H1 (cell line): ENCODE measurements at regions not wholly inside any gene's neighbourhood (a gene's known extent, or its start where the extent isn't known, plus 50 kb on each side); places are given as distances from the start of the nearest gene placed in this dataset.

Experiments
- CTCF ChIA-PET: fragments of 300-600 bp; sonication (Branson Sonifier 250); formaldehyde crosslinking; loops from one replicate; lab custom pipeline; 2021; ENCODE audit not compliant: partially characterized antibody; lab: Charles Lee
- POLR2A ChIA-PET: fragments of 300-600 bp; sonication (Branson Sonifier 250); formaldehyde crosslinking; loops from one replicate; lab custom pipeline; 2021; ENCODE audit warnings: inconsistent platforms; ENCODE audit not compliant: partially characterized antibody; lab: Charles Lee
- DNase-seq, 2 experiments: peaks; one replicate each; pipeline versions ENCODE4 v3.0.0 to v3.0.0-alpha.2; 2010 to 2022; ENCODE audit warnings: low spot score in 2 of 2, low read depth in 1 of 2, mixed read lengths in 1 of 2
- FAIRE-seq: peaks from 2 replicates; lab custom pipeline; 2011; peaks lifted over from hg19 to GRCh38; lab: Jason Lieb, UNC
- H2AFZ ChIP-seq: 2 replicates; pipeline ENCODE4 v1.8.1; 2012; ENCODE audit warnings: low read length, inconsistent platforms
- H2AK5ac ChIP-seq: 2 replicates; pipeline ENCODE4 v1.6.1; 2013; ENCODE audit warnings: low read depth, low read length
- H2BK120ac ChIP-seq: replicated peaks from 2 replicates; pipeline ENCODE3; 2013; ENCODE audit warnings: low read depth, low read length, inconsistent platforms
- H2BK12ac ChIP-seq: 2 replicates; pipeline ENCODE4 v1.6.1; 2013; ENCODE audit warnings: low read depth, low read length
- H2BK15ac ChIP-seq: 2 replicates; pipeline ENCODE4 v1.6.1; 2013; ENCODE audit warnings: low read length
- H2BK20ac ChIP-seq: 2 replicates; pipeline ENCODE4 v1.6.1; 2013; ENCODE audit warnings: low read length
- H2BK5ac ChIP-seq: 2 replicates; pipeline ENCODE4 v1.6.1; 2013; ENCODE audit warnings: low read depth, low read length
- H3K14ac ChIP-seq: 2 replicates; pipeline ENCODE4 v1.6.1; 2013; ENCODE audit warnings: inconsistent platforms; ENCODE audit not compliant: insufficient read length
- H3K18ac ChIP-seq: 2 replicates; pipeline ENCODE4 v1.6.1; 2013; ENCODE audit warnings: low read length; ENCODE audit errors: extremely low read depth
- H3K23ac ChIP-seq: 2 replicates; pipeline ENCODE4 v1.6.1; 2013; ENCODE audit warnings: inconsistent platforms; ENCODE audit not compliant: insufficient read length
- H3K23me2 ChIP-seq: 2 replicates; pipeline ENCODE4 v1.6.1; 2013; ENCODE audit warnings: low read depth, low read length
- H3K27ac ChIP-seq: 2 replicates; pipeline ENCODE4 v1.6.1; 2011; ENCODE audit warnings: low read depth, low read length, inconsistent platforms
- H3K27me3 ChIP-seq, 4 experiments: replicated peaks in 1 of 4; 1 replicate in 1 of 4; 2 replicates in 3 of 4; pipeline versions ENCODE4 v1.6.1 to v1.8.1; 2011 to 2013; ENCODE audit warnings: low read length in 3 of 4, mild to moderate bottlenecking in 3 of 4, inconsistent platforms in 2 of 4, mixed read lengths in 2 of 4, moderate library complexity in 1 of 4; ENCODE audit not compliant: control insufficient read depth in 3 of 4, insufficient read depth in 3 of 4; ENCODE audit errors: extremely low read depth in 1 of 4
- H3K36me3 ChIP-seq, 4 experiments: 2 replicates each; pipeline versions ENCODE4 v1.6.1 to v1.8.1; 2011 to 2013; ENCODE audit warnings: mild to moderate bottlenecking in 4 of 4, low read length in 3 of 4, moderate library complexity in 2 of 4, control low read depth in 1 of 4, inconsistent platforms in 1 of 4; ENCODE audit not compliant: insufficient read depth in 4 of 4, control insufficient read depth in 2 of 4
- H3K4ac ChIP-seq: replicated peaks from 2 replicates; pipeline ENCODE3; 2013; ENCODE audit warnings: low read length, low read depth, mixed read lengths, inconsistent platforms; ENCODE audit not compliant: insufficient read length
- H3K4me1 ChIP-seq, 4 experiments: replicated peaks in 1 of 4; 1 replicate in 1 of 4; 2 replicates in 3 of 4; pipeline versions ENCODE4 v1.6.1 to v1.8.1; 2011 to 2013; ENCODE audit warnings: low read length in 3 of 4, inconsistent platforms in 2 of 4, mixed read lengths in 1 of 4; ENCODE audit not compliant: insufficient read depth in 4 of 4, control insufficient read depth in 3 of 4
- H3K4me2 ChIP-seq, 2 experiments: 2 replicates each; pipeline versions ENCODE4 v1.6.1 to v1.8.1; 2011 to 2013; ENCODE audit warnings: low read depth in 2 of 2, low read length in 2 of 2, control low read depth in 1 of 2, inconsistent platforms in 1 of 2, mild to moderate bottlenecking in 1 of 2; ENCODE audit not compliant: insufficient read depth in 1 of 2
- H3K4me3 ChIP-seq, 4 experiments: fragments of 200-600, 300-600 bp in 1 of 4; sonication (generic), shearing (Covaris generic), sonication (Bioruptor Twin) in 1 of 4; 2 replicates each; pipeline versions ENCODE4 v1.5.1 to v1.8.1; 2011 to 2016; ENCODE audit warnings: low read length in 4 of 4, low read depth in 3 of 4, control low read depth in 2 of 4, inconsistent platforms in 2 of 4, mild to moderate bottlenecking in 2 of 4, mixed read lengths in 1 of 4, moderate library complexity in 1 of 4; ENCODE audit not compliant: insufficient read depth in 2 of 4; ENCODE audit errors: extremely low read depth in 1 of 4
- H3K56ac ChIP-seq: replicated peaks from 2 replicates; pipeline ENCODE3; 2013; ENCODE audit warnings: low read depth, mild to moderate bottlenecking, mixed read lengths, low read length, inconsistent platforms; ENCODE audit not compliant: insufficient read length
- H3K79me1 ChIP-seq: 2 replicates; pipeline ENCODE4 v1.6.1; 2013; ENCODE audit warnings: low read depth, low read length, control low read depth
- H3K79me2 ChIP-seq, 2 experiments: 2 replicates each; pipeline versions ENCODE4 v1.6.1 to v1.8.1; 2012 to 2013; ENCODE audit warnings: low read length in 2 of 2, mild to moderate bottlenecking in 2 of 2, inconsistent platforms in 1 of 2; ENCODE audit not compliant: insufficient read depth in 2 of 2, control insufficient read depth in 1 of 2
- H3K9ac ChIP-seq, 4 experiments: replicated peaks in 1 of 4; 1 replicate in 1 of 4; 2 replicates in 3 of 4; pipeline versions ENCODE4 v1.6.1 to v1.8.1; 2011 to 2013; ENCODE audit warnings: low read depth in 3 of 4, low read length in 3 of 4, control low read depth in 2 of 4, mild to moderate bottlenecking in 2 of 4, moderate library complexity in 2 of 4, inconsistent platforms in 1 of 4; ENCODE audit errors: extremely low read depth in 1 of 4
- H3K9me3 ChIP-seq, 2 experiments: 2 replicates each; pipeline versions ENCODE4 v1.6.1 to v1.8.1; 2012 to 2013; ENCODE audit warnings: mild to moderate bottlenecking in 2 of 2, moderate library complexity in 2 of 2, control low read depth in 1 of 2, inconsistent platforms in 1 of 2, low read depth in 1 of 2, low read length in 1 of 2, mixed read lengths in 1 of 2; ENCODE audit not compliant: insufficient read depth in 2 of 2
- H4K20me1 ChIP-seq, 2 experiments: replicated peaks in 1 of 2; 2 replicates each; pipeline versions ENCODE3 to v1.8.1; 2011 to 2013; ENCODE audit warnings: inconsistent platforms in 2 of 2, low read length in 2 of 2, mild to moderate bottlenecking in 1 of 2; ENCODE audit not compliant: insufficient read depth in 2 of 2, control insufficient read depth in 1 of 2
- H4K5ac ChIP-seq: 2 replicates; pipeline ENCODE4 v1.6.1; 2013; ENCODE audit warnings: low read length, low read depth, mixed read lengths, inconsistent platforms; ENCODE audit not compliant: insufficient read length
- H4K8ac ChIP-seq: 2 replicates; pipeline ENCODE4 v1.8.0; 2013; ENCODE audit warnings: mild to moderate bottlenecking, moderate library complexity, low read length, inconsistent platforms; ENCODE audit not compliant: insufficient read depth; ENCODE audit errors: extremely low read depth
- H4K91ac ChIP-seq: replicated peaks from 2 replicates; pipeline ENCODE3; 2013; ENCODE audit warnings: low read length, mixed read lengths, inconsistent platforms; ENCODE audit not compliant: insufficient read length
- whole genome bisulfite sequencing, 2 experiments: shearing (Covaris generic) in 1 of 2; methylation state at CpG; one replicate each; pipeline versions ENCODE4 v1.1.6 to v1.1.7; 2013 to 2015; ENCODE audit warnings: low lambda C conversion rate in 2 of 2, mixed read lengths in 2 of 2, inconsistent platforms in 1 of 2, low coverage in 1 of 2, missing lambda C conversion rate in 1 of 2; ENCODE audit not compliant: insufficient replicate concordance in 2 of 2, insufficient coverage in 1 of 2, insufficient read length in 1 of 2; ENCODE audit errors: extremely low coverage in 1 of 2, missing lambda C conversion rate in 1 of 2; 5-methylcytosine and 5-hydroxymethylcytosine counted together
- TF ChIP-seq, protein P1 (sequence below): IDR thresholded peaks from 2 replicates; pipeline ENCODE4 v1.6.1; 2012; ENCODE audit warnings: inconsistent platforms

GRCh38 chr1:213446496-213446895 is 395.5 kb downstream of the RPS6KC1 start:
- Histone ChIP-seq H3K79me2 (no peaks in the 10 kb centered on the region), H3K4me3 (no peak overlapping the region), H4K91ac (no peak overlapping the region), H3K9me3 (no peaks in the 10 kb centered on the region), H3K27ac (no peak overlapping the region), H2BK15ac (no peak overlapping the region), H3K9ac (no peak overlapping the region), H2BK120ac (no peak overlapping the region), H3K4me2 (no peak overlapping the region), H2BK20ac (no peak overlapping the region), H3K14ac (no peak overlapping the region), H2AK5ac (no peak overlapping the region), H4K20me1 (no peaks in the 10 kb centered on the region), H4K5ac (no peak overlapping the region), H3K4ac (no peak overlapping the region), H3K23ac (no peak overlapping the region), H4K8ac (no peak overlapping the region), H3K18ac (no peak overlapping the region), H2BK12ac (no peak overlapping the region), H2BK5ac (no peak overlapping the region), H3K56ac (no peak overlapping the region), H3K27me3 (no peaks in the 10 kb centered on the region), H3K23me2 (no peaks in the 10 kb centered on the region), H2AFZ (no peak overlapping the region), H3K79me1 (no peaks in the 10 kb centered on the region), H3K4me1 (peaks cover 0 to 6% (median under 1%) of the 10 kb centered on the region in 4 experiments; a peak in 4 of 7 replicates), H3K36me3 (no peaks in the 10 kb centered on the region)
- no peak for FAIRE-seq
- CTCF ChIA-PET: interaction anchor here (1.2 kb wide), 1 partner anchor 23 kb away, joined by 3 read pairs; no protein-coding TSS in a partner anchor
- POLR2A ChIA-PET: no interaction called here
- TF ChIP-seq, protein P1, sequence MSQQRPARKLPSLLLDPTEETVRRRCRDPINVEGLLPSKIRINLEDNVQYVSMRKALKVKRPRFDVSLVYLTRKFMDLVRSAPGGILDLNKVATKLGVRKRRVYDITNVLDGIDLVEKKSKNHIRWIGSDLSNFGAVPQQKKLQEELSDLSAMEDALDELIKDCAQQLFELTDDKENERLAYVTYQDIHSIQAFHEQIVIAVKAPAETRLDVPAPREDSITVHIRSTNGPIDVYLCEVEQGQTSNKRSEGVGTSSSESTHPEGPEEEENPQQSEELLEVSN: no peak
- WGBS, 2 experiments: 76% methylated on average over 5 of the region's 5 CpGs; no CpG with 5 or more reads in 1 of the 2 experiments
- DNase-seq: no peak
